Body of pancreas (tissue), 4 donors: ENCODE measurements at regions not wholly inside any gene's neighbourhood (a gene's known extent, or its start where the extent isn't known, plus 50 kb on each side); places are given as distances from the start of the nearest gene placed in this dataset.

ENCODE experiments used
- POLR2A ChIP-seq, 3 donors: fragments of 450-650 bp; IDR thresholded peaks; one replicate each; pipeline ENCODE4 v1.6.1; 2016; ENCODE audit warnings: antibody characterized with exemption in 3 of 3, mild to moderate bottlenecking in 2 of 3
- TF ChIP-seq, protein P1 (sequence below), 7 experiments: fragments of 450-650 bp in 4 of 7; fragments of 200-600 bp in 3 of 7; sonication (generic) in 3 of 7; IDR thresholded peaks; one replicate each; pipeline ENCODE4 v1.5.1; 2016 to 2019; ENCODE audit warnings: antibody characterized with exemption in 7 of 7

DNA sequence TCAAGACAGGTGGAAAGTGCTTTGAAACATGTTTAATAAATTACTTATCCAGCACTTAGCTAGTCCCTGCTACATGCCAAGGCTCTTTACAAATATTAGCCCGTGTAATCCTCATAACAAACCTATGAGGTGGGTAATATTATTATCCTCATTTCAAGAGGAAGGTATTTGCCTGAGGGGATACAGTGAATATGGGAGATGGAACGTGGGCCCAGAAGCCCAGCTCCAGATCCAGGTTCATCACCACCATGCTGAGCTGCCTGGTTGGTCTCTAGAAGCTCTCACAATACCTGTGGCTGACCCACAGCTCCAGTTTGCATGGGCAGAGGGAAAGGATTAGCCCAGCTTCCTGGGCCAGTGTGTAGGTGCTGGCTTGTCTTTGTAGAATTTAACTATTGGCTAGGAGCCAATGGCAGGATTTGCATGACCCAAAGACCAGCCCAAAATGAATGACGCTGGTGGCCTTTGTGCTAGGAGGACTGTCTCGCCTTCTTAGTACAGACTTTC, 61.6 kb upstream of the ATP8B1 start:
- TF ChIP-seq, protein P1, sequence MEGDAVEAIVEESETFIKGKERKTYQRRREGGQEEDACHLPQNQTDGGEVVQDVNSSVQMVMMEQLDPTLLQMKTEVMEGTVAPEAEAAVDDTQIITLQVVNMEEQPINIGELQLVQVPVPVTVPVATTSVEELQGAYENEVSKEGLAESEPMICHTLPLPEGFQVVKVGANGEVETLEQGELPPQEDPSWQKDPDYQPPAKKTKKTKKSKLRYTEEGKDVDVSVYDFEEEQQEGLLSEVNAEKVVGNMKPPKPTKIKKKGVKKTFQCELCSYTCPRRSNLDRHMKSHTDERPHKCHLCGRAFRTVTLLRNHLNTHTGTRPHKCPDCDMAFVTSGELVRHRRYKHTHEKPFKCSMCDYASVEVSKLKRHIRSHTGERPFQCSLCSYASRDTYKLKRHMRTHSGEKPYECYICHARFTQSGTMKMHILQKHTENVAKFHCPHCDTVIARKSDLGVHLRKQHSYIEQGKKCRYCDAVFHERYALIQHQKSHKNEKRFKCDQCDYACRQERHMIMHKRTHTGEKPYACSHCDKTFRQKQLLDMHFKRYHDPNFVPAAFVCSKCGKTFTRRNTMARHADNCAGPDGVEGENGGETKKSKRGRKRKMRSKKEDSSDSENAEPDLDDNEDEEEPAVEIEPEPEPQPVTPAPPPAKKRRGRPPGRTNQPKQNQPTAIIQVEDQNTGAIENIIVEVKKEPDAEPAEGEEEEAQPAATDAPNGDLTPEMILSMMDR (IDR thresholded peaks at IDR 0.05) = no peak
- no peak for TF ChIP-seq POLR2A (IDR thresholded peaks at IDR 0.05)
